Gastroesophageal sphincter (tissue), 4 donors: ENCODE measurements at regions not wholly inside any gene's neighbourhood (a gene's known extent, or its start where the extent isn't known, plus 50 kb on each side); places are given as distances from the start of the nearest gene placed in this dataset.

Experiments used
- ATAC-seq: fragments of 150-250 bp; one replicate; pipeline ENCODE4 v1.9.1; 2016; ENCODE audit warnings: mild to moderate bottlenecking, moderate library complexity
- H3K27ac ChIP-seq, 4 donors: fragments of 200-600 bp; sonication (generic) in 3 of 4; 1 replicate in 3 of 4; 2 replicates in 1 of 4; pipeline ENCODE4 v1.5.1; 2016 to 2019
- H3K27me3 ChIP-seq: fragments of 200-600 bp; sonication (generic); one replicate; pipeline ENCODE4 v1.5.1; 2019
- H3K36me3 ChIP-seq, 2 donors: fragments of 200-600 bp; sonication (generic); one replicate each; pipeline ENCODE4 v1.5.1; 2019; ENCODE audit warnings: control low read depth in 1 of 2
- H3K4me1 ChIP-seq, 3 donors: fragments of 200-600 bp; sonication (generic); 1 replicate in 2 of 3; 2 replicates in 1 of 3; pipeline ENCODE4 v1.5.1; 2016 to 2019; ENCODE audit warnings: control low read depth in 2 of 3
- H3K4me3 ChIP-seq, 2 donors: fragments of 200-600 bp; sonication (generic); one replicate each; pipeline ENCODE4 v1.5.1; 2019; ENCODE audit warnings: mild to moderate bottlenecking in 1 of 2, moderate library complexity in 1 of 2
- H3K9me3 ChIP-seq, 3 donors: fragments of 200-600 bp; sonication (generic); one replicate each; pipeline ENCODE4 v1.5.1; 2017 to 2019; ENCODE audit warnings: control low read depth in 2 of 3
- CTCF ChIP-seq, 4 experiments: fragments of 200-600 bp in 2 of 4; fragments of 450-650 bp in 2 of 4; sonication (generic) in 1 of 4; IDR thresholded peaks; one replicate each; pipeline ENCODE4 v1.5.1; 2017 to 2019; ENCODE audit warnings: antibody characterized with exemption in 4 of 4, mild to moderate bottlenecking in 2 of 4, moderate library complexity in 2 of 4
- EP300 ChIP-seq: sonication (generic); formaldehyde crosslinking; IDR thresholded peaks from one replicate; pipeline ENCODE4 v1.6.1; 2017; ENCODE audit warnings: antibody characterized with exemption, mild to moderate bottlenecking
- POLR2A ChIP-seq, 2 donors: fragments of 450-650 bp; IDR thresholded peaks; one replicate each; pipeline ENCODE4 v1.6.1; 2017; ENCODE audit warnings: antibody characterized with exemption in 2 of 2, mild to moderate bottlenecking in 2 of 2, moderate library complexity in 1 of 2
- POLR2AphosphoS5 ChIP-seq: sonication (generic); formaldehyde crosslinking; IDR thresholded peaks from one replicate; pipeline ENCODE4 v1.6.1; 2017; ENCODE audit warnings: antibody characterized with exemption
- WGBS, 2 donors: methylation state at CpG; one replicate each; pipeline ENCODE4 v1.1.5; 2018; ENCODE audit warnings: low coverage in 1 of 2; 5-methylcytosine and 5-hydroxymethylcytosine counted together

GRCh38 chr12:20210621-20211215, 157.6 kb upstream of the PDE3A start:
- Histone ChIP-seq H3K27ac (peak overlapping the region in 2 of 4 donors; percentile 80 to 84), H3K27me3 (no peaks in the 10 kb centered on the region), H3K4me3 (no peak overlapping the region), H3K4me1 (peaks cover 0 to 47% (median 16%) of the 10 kb centered on the region in 3 donors), H3K9me3 (no peaks in the 10 kb centered on the region), H3K36me3 (no peaks in the 10 kb centered on the region)
- WGBS, 2 donors: 73 to 77% methylated on average over 2 of the region's 2 CpGs
- TF ChIP-seq EP300 (no peak), CTCF (IDR thresholded peaks at IDR 0.05) (no peak), POLR2AphosphoS5 (no peak), POLR2A (IDR thresholded peaks at IDR 0.05) (no peak)
- ATAC-seq: no peak

GRCh38 chr12:20211541-20211940, 156.8 kb upstream of the PDE3A start:
- no peak for ATAC-seq
- Histone ChIP-seq H3K4me1 (peaks cover 0 to 41% (median 16%) of the 10 kb centered on the region in 3 donors), H3K4me3 (no peak overlapping the region), H3K36me3 (no peaks in the 10 kb centered on the region), H3K9me3 (no peaks in the 10 kb centered on the region), H3K27ac (peak overlapping the region; percentile 75 to 91 (median 82)), H3K27me3 (no peaks in the 10 kb centered on the region)
- TF ChIP-seq POLR2A (IDR thresholded peaks at IDR 0.05) (no peak), POLR2AphosphoS5 (no peak), EP300 (no peak), CTCF (IDR thresholded peaks at IDR 0.05) (no peak)
- WGBS, 2 donors: 14 to 36% methylated on average over 1 to 3 of the region's 3 CpGs

- peaks cover 0 to 41% (median 16%) of the 10 kb centered on the region in 3 donors for H3K4me1 ChIP-seq
- no peaks in the 10 kb centered on the region for H3K9me3 ChIP-seq
- TF ChIP-seq POLR2AphosphoS5 (no peak), CTCF (IDR thresholded peaks at IDR 0.05) (no peak), EP300 (no peak), POLR2A (IDR thresholded peaks at IDR 0.05) (no peak)
- no peaks in the 10 kb centered on the region for H3K36me3 ChIP-seq
- H3K4me3 ChIP-seq: peak overlapping the region; percentile 11 to 21
- no peak for ATAC-seq
- H3K27me3 ChIP-seq: no peaks in the 10 kb centered on the region
- H3K27ac ChIP-seq: peak overlapping the region; percentile 75 to 91 (median 82)
- WGBS, 2 donors: 0% methylated on average over 2 of the region's 2 CpGs
Observed at GRCh38 chr12:20211981-20212421, 156.3 kb upstream of the PDE3A start.

DNA sequence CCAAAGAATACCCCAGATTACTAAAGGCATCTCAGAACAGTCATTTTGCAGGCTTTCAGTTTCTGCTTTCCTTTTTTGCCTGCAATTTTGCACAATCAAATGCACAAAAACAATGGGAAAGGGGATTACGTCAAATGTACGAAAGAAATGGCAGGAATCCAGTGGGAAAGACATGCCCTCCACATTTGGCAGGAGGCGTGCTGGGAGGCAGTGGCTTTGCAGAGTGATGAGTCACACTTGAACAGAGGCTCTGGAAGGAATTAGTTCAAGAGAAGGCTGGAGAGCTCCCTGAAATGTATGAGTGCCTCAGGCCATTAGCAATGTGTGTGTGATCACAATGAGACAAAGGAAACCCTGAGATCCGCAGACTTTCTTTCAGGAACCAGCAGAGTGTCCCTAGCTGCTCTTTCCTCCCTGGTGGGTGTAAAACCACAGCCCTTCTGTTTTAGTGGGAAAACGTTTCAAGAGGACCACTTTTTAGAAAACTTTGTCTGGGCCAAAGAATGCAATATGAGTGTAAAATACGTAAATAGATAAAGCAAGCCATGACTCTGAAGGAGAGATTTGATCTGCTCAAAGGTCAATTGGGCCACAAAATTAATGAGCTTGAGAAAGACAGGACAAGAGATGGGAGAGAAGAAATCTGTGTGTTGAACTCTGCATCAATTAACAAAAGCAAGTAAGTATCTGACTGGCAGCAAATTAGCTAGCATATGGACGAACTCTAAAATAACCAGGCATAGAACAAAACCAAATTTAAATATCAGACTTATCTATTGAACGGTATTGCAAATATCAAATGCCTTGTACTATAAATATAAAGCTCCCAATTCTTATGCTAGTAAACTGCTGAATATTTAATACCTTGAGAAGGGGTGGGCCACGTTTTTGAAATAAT, 155.4 kb upstream of the PDE3A start:
- H3K4me1 ChIP-seq: peaks cover 0 to 41% (median 16%) of the 10 kb centered on the region in 3 donors
- H3K9me3 ChIP-seq: no peaks in the 10 kb centered on the region
- no peaks in the 10 kb centered on the region for H3K36me3 ChIP-seq
- ATAC-seq: peak; percentile 97
- TF ChIP-seq POLR2A (IDR thresholded peaks at IDR 0.05): no peak
- TF ChIP-seq POLR2AphosphoS5: peak; percentile 95
- WGBS, 2 donors: 19 to 50% methylated on average over 5 to 9 of the region's 9 CpGs
- peak overlapping the region; percentile 11 to 21 for H3K4me3 ChIP-seq
- peak overlapping the region; percentile 75 to 91 (median 82) for H3K27ac ChIP-seq
- no peaks in the 10 kb centered on the region for H3K27me3 ChIP-seq

DNA sequence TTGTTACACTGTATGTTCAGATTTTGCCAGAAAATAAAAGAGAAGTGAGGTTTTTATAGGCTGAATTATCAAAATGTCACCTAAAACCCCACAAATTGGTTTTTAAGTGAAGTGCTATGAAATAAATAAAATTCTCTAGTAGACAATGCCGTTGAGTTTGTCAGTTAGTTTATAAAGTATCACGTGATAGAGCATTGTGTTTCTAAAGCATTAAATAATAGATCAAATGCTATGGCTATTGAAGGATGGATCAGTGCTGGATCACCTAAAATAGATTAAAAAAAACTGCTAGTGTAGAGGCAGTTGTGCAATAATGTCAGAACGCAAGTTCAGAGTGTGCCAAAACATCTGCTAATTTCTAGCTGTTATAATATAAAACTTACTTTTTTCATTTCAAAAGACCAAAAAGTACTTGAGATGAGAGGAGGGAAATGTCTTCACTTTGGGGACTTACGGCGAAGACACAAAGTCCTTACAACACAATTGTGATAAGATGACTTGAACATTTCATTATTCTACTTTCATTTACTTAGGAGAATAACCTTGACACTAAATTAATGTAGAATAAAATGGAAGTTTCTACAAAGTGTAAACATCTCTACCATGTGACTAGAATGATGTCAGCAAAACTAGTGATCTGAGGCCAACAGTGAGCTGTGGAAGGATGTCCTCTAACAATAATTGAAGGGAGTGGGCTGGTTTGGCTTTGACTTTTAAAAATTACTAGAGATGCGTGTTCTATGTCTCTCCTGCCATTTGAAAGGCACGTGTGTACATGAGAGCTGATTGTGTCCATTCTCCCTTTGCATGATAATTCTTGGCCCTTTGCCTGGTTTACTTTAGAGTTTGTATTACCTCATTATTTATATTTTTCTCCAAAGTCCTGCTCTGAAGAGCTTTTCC, 154.4 kb upstream of the PDE3A start:
- H3K9me3 ChIP-seq: no peaks in the 10 kb centered on the region
- 45 to 49% methylated on average over 6 to 7 of the region's 7 CpGs for WGBS, 2 donors
- no peaks in the 10 kb centered on the region for H3K36me3 ChIP-seq
- no peak overlapping the region for H3K4me3 ChIP-seq
- H3K27me3 ChIP-seq: no peaks in the 10 kb centered on the region
- H3K4me1 ChIP-seq: peaks cover 0 to 39% (median 16%) of the 10 kb centered on the region in 3 donors
- peak overlapping the region in 3 of 4 donors; percentile 30 to 84 (median 80) for H3K27ac ChIP-seq
- TF ChIP-seq POLR2AphosphoS5 (peak; percentile 8), CTCF (IDR thresholded peaks at IDR 0.05) (no peak), POLR2A (IDR thresholded peaks at IDR 0.05) (no peak), EP300 (no peak)
- ATAC-seq: peak; percentile 10
